Stimulated activated naive CD4-positive, alpha-beta T cell (primary cell): ENCODE measurements at regions not wholly inside any gene's neighbourhood (a gene's known extent, or its start where the extent isn't known, plus 50 kb on each side); places are given as distances from the start of the nearest gene placed in this dataset.

ENCODE experiments used
- DNase-seq, 6 experiments: peaks; one replicate each; lab custom pipeline; 2025; lab: John Stamatoyannopoulos, UW

DNA sequence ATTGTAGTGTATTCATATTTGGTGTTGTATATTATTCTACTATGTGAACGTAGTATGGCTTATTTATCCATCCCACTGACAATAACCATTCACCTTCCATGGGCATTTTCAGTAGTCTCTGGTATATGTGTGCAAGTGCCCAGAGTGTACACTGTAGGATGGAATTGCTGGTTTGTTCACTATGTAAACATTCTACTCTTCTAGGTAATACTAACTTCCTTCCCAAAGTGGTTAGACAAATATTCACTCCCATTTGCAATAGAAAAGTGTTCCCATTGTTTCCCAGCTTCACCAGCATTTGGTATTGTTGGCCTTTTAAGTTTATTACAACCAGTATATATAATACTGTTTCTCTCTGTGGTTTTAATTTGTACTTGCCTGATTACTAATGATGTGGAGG lies 153.7 kb downstream of the C7orf25 start:
- no peak for DNase-seq

DNA sequence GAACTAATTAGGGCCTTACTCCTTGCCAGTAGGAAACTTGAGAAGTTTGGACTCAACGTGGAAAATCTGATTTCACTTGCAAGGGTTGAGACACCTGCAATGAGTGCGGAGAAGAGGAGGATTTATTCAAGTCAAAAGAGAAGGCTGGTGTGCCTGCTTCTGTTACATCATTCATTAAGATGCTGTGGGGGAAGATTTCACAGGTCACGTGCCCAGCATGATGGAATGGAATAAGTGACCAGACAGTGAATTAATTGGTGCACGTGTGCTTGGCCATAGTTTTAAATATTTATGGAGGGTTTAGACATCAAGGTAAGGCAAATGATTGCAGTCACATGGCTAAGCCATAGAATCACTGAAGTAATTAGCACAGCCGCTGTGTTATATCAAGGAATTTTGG lies 155.0 kb downstream of the C7orf25 start:
- no peak for DNase-seq

DNA sequence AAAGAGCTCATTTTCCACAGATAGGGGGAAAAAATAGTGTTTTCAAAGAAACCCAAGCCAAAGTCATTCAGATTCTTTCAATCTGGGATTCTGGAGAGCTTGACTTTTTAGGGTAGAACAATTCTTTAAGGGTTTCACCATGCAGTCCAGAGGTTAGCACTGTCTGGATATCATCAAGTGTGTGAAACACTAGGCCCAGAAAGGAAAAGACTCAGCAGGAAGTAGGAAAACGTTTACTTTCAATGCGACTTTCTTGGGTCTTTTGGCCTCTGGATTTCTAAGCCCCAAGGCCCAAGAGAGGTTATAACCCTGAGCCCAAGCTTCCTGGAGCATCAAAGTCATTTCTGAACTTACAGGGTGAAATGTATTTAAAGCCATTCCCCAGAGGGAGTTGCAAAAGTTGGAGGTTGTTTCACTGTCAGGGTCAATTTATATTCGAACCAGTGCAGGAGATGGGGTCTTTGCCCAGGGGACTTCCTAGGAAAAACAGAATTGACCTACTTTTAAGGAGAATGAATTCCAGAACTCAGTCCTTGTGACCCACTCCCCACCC lies 158.0 kb downstream of the C7orf25 start:
- DNase-seq: no peak

DNA sequence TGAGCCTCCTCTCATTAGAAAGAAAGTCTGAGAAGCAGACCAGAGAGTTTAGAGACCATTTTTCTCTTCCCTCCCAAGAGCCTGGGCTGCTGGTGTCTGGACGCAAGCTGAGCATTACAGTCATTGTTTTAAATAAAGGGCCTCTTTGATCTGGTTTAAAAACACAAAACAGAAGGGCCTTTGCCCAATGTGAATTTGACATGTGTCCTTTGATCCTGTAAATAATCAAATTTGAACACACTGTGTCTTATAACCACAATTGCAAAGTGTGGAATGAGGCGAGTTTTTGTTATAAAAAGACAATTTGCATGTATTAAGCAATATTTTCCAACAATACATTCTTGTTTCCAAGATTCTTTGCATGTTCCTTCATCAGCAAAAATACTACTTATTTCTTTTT lies 158.5 kb downstream of the C7orf25 start:
- DNase-seq: no peak

DNA sequence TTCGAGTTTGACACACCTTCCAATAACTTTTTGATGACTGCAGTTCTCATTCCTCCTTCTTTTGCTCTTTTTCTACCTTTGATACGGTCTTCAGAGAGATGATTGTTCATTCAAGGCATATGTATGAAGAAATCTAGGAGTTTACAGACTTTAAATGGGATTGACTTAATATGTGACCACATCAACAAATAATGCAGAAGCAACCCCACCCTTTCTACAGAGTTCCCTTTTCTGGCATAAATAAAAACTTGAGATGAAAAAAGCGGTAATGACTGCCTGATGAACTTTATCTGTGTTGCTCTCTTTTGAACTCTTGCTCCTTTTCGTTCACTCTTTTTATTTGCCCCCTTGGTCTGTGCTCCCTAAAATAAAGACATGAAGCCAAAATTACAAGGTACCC lies 161.7 kb downstream of the C7orf25 start:
- DNase-seq: no peak

DNA sequence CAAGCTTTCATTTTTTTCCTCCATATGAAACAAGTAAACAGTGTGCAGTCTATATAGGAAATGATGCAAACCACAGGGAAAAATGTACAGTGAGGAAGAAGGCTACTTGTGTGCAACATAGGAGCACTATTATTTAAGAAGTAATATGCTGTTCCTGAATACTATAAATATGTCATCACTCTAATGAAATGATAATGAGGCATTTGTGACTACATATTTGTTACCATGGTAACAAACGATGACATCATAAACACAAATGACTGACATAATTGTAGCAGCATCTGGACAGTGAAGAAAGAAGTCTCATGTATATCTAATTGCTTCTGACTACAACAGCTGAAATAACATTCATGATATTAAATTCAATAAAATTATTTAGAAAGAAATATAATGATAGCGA lies 164.8 kb downstream of the C7orf25 start:
- DNase-seq: no peak

DNA sequence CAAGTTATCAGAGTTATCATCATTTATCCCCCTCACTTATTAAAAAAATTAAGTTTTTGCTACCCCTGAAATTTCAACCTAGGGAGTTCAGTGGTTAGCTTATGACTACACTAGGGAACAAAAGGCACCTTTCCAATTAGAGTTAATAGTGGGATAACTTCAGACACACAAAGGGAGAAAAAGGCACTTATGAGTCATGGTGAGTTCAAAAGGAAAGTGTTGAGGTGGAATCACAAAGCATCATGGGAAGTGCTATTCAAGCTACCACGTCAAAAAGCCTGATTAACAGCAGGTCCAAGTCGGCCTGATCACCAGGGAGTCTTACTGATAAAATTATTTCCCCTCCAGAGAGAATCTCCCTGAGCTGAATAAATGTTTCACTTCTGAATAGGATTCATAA lies 165.7 kb downstream of the C7orf25 start:
- no peak for DNase-seq

DNA sequence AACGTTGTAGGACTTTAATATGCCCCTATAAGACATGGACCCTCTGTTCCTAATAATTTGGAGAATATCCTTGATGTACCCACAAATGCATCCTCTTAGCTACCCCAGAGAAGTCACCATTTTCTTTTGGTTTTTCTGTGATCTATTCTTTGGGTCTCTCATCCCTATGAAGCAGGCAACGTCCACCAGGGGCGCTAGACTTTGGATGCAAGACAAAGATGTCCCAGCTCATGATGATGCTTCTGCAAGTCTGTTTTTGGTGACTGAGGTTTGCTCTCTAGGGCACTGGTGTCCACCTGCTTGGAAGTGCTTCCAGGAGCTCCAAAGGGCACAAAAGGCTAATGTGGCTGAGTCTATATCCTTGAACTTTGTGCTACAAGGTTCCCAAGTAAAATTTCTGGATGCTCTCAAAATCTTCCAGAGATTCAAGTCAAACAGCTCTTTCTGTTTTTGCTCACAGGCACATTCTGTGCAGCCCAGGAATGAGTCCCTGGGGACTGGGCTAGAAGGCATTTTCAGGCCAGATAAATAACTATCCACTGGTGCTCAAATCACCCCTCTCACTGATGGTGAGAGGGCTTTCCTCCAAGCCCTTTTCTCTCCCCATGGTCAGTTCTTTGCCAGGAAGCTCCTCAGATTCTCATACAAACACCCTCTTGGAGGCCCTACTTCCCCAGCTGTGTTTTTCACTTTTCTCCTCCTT lies 166.4 kb downstream of the C7orf25 start:
- no peak for DNase-seq

DNA sequence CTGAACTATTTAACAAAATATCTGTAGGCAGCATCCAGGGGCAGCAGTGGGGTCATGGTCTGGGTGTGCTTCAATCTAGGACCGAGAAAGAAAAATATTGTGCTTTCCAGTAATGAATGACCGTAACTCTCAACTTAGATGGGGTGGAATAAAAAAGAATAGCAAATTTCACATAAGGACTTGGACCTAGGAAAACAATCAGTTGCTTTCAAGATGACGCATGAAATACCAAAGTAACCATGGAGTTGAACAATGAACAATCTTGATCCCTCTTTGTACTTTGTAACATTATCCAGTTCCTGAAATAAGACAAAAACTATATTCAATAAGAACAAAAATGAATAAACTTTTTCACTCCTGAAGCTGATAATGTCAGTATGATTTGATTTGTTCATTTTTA lies 167.1 kb downstream of the C7orf25 start:
- no peak for DNase-seq

DNA sequence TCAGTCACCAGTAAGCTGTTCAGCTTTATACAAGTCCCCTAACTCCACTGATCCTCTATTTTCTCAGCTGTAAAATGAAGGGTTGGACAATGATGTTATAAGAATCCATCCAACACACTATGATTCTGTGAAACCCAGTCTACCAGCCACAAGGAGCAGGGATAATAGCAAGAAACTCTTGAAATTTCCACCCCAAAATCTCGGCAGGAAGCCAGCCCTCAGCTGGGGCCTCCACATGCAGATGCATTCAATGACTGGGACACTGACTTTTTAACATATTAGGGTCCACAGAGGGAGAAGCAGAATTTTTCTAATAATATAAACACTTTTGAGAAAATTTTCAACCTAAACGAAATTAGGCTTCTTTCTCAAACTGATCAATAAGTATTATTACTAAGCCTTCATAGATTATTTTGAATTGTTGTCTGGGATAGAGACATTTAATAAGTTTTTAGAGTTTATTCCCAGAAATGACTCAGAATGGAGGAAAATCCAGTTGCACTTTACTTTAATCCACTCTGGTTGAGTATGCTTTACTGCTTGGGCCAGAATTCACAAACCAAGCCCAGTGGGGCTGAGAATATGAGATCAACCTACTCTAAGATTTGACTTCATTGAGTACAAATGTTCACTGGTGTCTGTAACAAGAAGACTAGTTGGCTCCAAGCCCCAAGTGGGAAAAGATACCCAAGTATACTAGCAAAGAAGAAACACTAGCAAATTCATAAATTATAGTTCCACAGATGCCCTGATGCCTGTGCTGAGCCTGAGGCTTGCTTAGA lies 168.6 kb downstream of the C7orf25 start:
- DNase-seq: no peak

DNA sequence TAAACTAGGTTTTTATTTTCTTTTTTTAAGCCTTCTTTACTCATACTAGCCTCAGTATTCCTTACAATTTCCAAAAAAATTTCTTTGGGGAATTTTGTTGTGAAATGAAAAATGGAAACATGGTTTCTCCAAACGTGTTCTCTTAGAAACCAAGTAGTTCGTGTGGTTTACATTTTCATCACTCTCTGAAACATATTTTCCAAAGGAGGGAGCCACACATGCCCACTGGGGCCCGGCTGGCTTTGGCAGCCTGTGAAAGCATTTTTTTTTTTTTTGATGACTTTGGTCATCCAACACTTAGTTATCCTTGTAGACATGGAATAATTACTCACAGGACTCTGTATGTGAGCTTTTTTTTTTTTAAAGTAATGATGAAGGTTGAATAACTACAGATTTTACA lies 169.6 kb downstream of the C7orf25 start:
- DNase-seq: no peak

DNA sequence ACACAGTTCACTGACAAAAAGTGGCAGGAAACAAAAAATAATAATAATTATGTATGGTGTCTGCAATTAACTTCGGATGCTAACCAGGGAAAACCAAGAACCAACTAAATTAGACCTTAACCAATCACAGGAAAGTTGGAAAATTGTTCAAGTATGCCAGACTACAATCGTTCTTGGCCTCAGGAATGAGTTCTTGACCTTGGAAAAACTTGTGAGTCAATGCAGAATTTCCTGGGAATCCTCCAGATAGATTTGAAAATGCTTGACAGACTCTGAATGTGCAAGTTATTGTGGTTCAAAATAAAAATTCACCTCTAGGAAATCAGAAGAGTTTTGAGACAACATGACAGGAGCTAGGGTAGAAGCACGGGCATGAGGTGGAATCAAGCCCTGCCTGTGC lies 171.5 kb downstream of the C7orf25 start:
- DNase-seq: no peak

DNA sequence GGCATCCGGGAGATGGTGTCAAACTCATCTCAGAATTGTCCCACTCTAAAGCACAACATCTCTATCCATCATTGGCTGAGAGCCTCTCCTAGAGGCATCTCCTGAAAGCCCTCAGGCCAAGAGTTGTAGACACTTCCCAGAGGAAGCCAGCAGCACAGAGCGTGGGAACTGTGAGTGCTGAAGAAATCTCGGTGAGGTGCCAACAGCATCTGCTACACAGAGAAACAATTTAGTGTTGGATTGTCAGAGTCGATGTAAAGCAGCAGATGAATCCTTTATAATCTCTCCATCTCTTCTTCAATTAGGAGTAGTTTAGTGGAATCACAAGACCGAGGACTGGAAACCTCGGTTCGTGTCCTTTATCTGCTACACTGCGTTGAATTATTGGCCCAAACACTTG lies 172.2 kb downstream of the C7orf25 start:
- DNase-seq: no peak

DNA sequence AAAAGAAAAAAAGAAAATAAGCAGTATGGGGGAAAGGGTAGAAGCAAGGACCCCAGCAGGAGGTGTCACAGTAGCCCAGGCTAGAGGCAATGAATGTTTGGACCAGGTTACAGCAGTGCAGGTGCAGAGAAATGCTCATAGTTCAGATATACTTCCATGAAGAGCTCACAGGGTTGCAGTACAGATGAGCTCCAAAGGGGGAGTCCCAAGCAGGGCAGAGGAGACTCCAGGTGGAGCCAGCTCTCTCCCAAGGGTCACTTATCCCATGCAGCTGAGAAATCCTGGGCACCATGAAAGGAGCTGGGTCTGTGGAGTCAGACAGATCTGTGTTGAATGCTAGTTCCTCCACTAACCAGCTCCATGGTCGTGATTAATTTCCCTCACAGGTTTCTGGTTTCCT lies 174.9 kb downstream of the C7orf25 start:
- DNase-seq: no peak

DNA sequence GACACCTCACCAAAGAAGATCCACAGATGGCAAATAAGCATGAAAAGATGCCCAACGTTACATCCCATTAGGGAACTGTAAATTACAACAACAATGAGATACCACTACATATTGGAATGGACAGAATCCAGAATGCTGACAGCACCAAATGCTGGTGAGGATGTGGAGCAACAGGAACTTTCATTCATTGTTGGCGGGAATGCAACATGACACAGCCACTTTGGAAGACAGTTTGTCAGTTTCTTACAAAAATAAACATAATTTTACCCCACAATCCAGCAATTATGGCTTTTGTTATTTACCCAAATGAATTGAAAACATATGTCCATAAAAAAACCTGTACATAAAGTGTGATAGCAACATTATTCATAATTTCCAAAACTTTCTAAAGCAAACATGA lies 176.8 kb downstream of the C7orf25 start:
- no peak for DNase-seq

DNA sequence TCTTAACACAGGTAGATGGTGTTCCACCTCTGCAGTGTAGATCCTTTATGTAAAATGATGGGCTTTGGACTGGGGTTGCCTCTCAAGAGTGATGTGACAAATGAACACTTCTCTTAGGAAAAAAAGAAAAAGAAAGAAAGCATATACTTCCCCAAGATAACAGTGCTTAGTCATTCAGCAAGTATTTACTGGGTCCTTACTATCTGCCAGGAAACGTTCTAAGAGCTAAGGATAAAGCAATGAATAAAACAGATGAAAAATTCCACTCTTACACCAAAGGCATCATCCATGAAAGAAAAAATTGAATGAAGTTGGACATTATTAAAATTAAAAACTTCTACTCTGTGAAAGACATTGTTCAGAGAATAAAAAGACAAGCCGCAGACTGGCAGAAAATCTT lies 177.3 kb downstream of the C7orf25 start:
- no peak for DNase-seq

DNA sequence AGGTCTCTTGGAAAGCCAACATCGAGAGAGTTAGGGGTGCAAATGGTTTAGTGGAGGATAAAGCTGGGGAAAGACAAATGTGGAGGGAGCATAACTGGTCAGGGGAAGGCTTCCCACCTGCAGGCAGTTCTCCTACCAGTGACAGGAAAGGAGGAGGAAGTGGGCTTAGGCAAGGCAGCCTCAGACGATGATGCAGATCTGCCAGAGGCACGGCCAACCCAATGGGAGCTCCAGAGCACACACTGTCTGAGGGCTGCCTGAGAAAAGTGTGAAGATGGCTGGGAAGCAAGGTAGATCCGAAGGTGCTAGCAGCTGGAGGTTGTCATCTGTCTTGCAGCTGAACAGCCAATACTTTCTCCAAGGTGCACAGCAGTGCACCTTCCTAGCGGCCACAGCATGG lies 178.8 kb downstream of the C7orf25 start:
- no peak for DNase-seq

DNA sequence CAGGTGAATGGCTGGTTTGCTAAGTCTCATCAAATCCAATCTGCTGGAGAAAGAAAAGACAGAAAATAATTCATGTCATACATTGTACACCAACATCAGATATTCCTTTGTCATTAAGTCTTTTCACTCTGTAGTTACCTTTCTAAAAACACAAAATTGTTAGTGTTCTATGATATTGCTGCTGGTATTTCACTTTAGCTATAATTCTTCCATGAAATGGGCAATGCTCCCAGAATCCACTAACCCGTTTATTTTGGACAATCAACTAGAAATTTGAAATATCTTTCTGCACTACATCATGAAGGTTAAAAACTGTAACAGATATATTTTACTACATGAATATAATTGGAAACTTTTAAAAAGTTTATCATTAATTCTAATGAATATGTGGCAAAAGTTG lies 181.3 kb downstream of the C7orf25 start:
- DNase-seq: no peak

DNA sequence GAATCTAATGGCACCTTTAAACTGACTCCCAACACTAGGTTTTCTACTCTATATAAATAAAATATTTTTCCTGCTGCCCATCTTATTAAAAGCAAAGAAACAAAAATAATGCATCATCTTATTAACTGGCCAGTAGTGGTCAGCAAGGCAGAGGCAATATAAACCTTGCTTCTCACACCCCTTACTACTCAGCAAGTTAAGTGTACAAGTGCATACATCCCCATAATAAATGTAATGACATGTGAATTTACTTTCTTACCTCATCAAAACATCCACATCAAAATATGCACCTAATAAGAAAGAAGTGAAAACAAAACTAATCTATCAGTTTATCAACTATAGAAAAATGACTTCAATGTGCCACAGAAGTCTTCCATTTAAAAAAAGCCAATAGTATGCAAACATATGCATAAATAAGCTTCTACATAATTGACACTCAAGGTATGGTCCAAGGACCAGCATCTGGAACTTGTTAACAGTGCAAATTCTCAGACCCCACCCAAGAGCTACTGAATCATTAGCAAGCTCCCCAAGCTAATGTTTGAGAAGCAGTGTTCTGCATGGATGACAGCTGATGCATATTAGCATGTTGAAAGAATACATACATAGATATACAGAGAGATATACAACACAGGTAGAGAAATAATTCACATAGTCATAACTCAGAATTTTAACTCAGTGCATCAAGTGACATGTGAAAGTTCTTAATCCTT lies 182.7 kb downstream of the C7orf25 start:
- no peak for DNase-seq

DNA sequence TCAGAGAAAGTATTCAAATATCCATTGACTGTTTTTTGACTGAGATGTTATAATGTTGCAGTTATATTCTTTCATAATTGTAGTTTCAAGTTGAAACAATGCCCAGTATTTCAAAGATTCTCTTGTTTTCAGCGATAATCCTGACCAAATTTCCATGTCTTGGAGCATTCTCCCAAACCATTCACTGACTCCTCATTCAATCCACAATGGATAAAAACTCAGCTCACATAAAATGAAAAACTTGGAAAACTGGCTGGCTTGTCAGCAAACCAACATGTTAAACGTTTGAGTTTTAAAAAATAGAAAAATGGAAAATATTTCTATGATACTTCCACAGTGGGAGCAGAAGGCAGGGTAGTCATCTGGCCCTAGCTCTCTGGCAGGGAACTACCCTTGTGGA lies 184.4 kb downstream of the C7orf25 start:
- no peak for DNase-seq

DNA sequence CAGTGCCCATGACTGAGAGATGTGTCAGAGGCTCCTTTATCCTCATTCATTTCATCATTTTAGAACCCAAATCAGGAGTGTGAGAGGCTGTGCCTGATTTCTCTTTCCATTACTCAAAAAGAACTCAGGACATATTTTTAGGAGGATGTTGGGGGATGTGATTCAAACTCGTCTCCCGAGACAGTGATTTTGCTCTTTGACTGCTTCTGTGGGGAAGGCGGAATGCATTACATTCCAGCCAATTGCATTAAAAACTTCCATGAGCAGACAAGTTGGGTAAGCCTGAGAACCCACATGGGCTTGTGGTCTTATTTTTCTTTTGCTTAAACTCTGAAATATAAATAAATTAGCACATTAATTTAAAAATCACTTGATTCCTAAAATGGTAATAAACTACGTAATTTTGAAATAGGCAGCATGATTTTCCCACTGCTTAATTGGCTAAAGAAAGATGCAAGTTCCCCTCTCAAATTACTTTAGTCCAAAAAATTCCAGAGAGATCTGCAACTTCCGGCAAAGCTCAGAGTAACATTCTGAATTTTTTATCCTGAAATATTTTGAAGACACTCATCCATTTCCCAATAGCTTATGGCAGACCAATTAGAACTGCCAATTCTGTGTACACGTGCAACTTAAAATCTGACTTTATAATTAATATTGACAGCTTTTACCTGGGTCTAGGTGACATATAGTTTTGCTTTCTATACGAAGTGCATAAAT lies 185.6 kb downstream of the C7orf25 start:
- no peak for DNase-seq

DNA sequence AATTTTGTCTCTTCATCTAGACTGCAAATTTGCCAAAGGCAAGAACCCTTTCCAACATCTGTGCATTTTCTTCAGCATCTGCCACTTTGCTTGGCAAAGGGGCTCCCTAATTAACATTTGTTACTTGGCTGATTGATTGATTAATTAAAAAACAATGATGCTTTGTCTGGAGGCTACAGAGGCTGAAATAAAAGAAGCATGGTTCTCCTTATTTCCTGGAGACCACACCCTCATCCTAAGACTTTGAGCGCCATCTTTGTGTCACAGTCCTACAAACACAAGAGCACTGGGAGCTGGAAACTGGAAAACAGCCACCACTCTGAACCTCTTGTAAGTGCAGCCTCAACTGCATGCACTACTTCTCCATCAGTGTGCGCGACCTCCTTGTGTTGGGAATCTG lies 189.2 kb downstream of the C7orf25 start:
- DNase-seq: no peak
